Glutamatergic neuron (in vitro differentiated cells): ENCODE measurements at regions not wholly inside any gene's neighbourhood (a gene's known extent, or its start where the extent isn't known, plus 50 kb on each side); places are given as distances from the start of the nearest gene placed in this dataset.

Experiments used
- DNase-seq: peaks from one replicate; pipeline ENCODE4 v3.0.0; 2022
- H3K27ac Mint-ChIP-seq: one replicate; pipeline ENCODE4 v1.8.0; 2020; ENCODE audit warnings: mild to moderate bottlenecking, mixed read lengths, inconsistent platforms; ENCODE audit not compliant: unreplicated experiment
- H3K27me3 Mint-ChIP-seq: one replicate; pipeline ENCODE4 v1.8.0; 2020; ENCODE audit warnings: mild to moderate bottlenecking, moderate library complexity, mixed read lengths, inconsistent platforms; ENCODE audit not compliant: unreplicated experiment
- H3K36me3 Mint-ChIP-seq: one replicate; pipeline ENCODE4 v1.8.0; 2020; ENCODE audit warnings: mild to moderate bottlenecking, mixed read lengths, inconsistent platforms; ENCODE audit not compliant: unreplicated experiment
- H3K4me1 Mint-ChIP-seq: one replicate; pipeline ENCODE4 v1.8.0; 2020; ENCODE audit warnings: mild to moderate bottlenecking, low read depth, mixed read lengths, inconsistent platforms; ENCODE audit not compliant: unreplicated experiment
- H3K4me3 Mint-ChIP-seq: one replicate; pipeline ENCODE4 v1.8.0; 2020; ENCODE audit warnings: mild to moderate bottlenecking, mixed read lengths, inconsistent platforms; ENCODE audit not compliant: unreplicated experiment
- H3K9me3 Mint-ChIP-seq: one replicate; pipeline ENCODE4 v1.8.0; 2020; ENCODE audit warnings: mild to moderate bottlenecking, moderate library complexity, mixed read lengths, inconsistent platforms; ENCODE audit not compliant: unreplicated experiment
- CTCF ChIP-seq: fragments of 200-600 bp; sonication (generic); IDR thresholded peaks from one replicate; pipeline ENCODE4 v1.5.0; 2021; ENCODE audit not compliant: partially characterized antibody, unreplicated experiment

GRCh38 chr16:73198481-73198880 lies 150.6 kb upstream of the ZFHX3 start:
- Mint-ChIP-seq H3K36me3 (no peaks in the 10 kb centered on the region), H3K4me3 (no peak overlapping the region), H3K27me3 (peaks cover 2% of the 10 kb centered on the region), H3K4me1 (peaks cover 3% of the 10 kb centered on the region), H3K9me3 (peaks cover 2% of the 10 kb centered on the region), H3K27ac (no peak overlapping the region)
- no peak for TF ChIP-seq CTCF
- DNase-seq = no peak

GRCh38 chr16:73197598-73197997 lies 149.7 kb upstream of the ZFHX3 start:
- no peaks in the 10 kb centered on the region for H3K36me3 Mint-ChIP-seq
- H3K4me1 Mint-ChIP-seq = peaks cover 3% of the 10 kb centered on the region
- H3K27me3 Mint-ChIP-seq = peaks cover 2% of the 10 kb centered on the region
- no peak overlapping the region for H3K27ac Mint-ChIP-seq
- H3K9me3 Mint-ChIP-seq = peaks cover 2% of the 10 kb centered on the region
- DNase-seq = no peak
- no peak for TF ChIP-seq CTCF
- H3K4me3 Mint-ChIP-seq = no peak overlapping the region

- peak; percentile 53 for DNase-seq
- Mint-ChIP-seq H3K27me3 (peaks cover 2% of the 10 kb centered on the region), H3K4me1 (peaks cover 10% of the 10 kb centered on the region), H3K27ac (no peak overlapping the region), H3K9me3 (peaks cover 2% of the 10 kb centered on the region), H3K4me3 (no peak overlapping the region), H3K36me3 (no peaks in the 10 kb centered on the region)
- TF ChIP-seq CTCF = peak; percentile 61
Observed at GRCh38 chr16:73196670-73197069, 148.7 kb upstream of the ZFHX3 start.

- DNase-seq = no peak
- Mint-ChIP-seq H3K4me3 (no peak overlapping the region), H3K36me3 (peaks cover 5% of the 10 kb centered on the region), H3K27me3 (peaks cover 7% of the 10 kb centered on the region), H3K27ac (no peak overlapping the region), H3K9me3 (peaks cover 5% of the 10 kb centered on the region), H3K4me1 (peaks cover 19% of the 10 kb centered on the region)
- TF ChIP-seq CTCF = no peak
Observed at GRCh38 chr16:73193464-73193863, 145.5 kb upstream of the ZFHX3 start.

- peaks cover 7% of the 10 kb centered on the region for H3K27me3 Mint-ChIP-seq
- no peak overlapping the region for H3K4me3 Mint-ChIP-seq
- peaks cover 19% of the 10 kb centered on the region for H3K4me1 Mint-ChIP-seq
- H3K9me3 Mint-ChIP-seq = peaks cover 5% of the 10 kb centered on the region
- H3K27ac Mint-ChIP-seq = peak overlapping the region; percentile 43
- DNase-seq = no peak
- no peak for TF ChIP-seq CTCF
- peaks cover 5% of the 10 kb centered on the region for H3K36me3 Mint-ChIP-seq
Observed at GRCh38 chr16:73192232-73192894, 144.4 kb upstream of the ZFHX3 start.
